ENCODE measurements at regions not wholly inside any gene's neighbourhood (a gene's known extent, or its start where the extent isn't known, plus 50 kb on each side); places are given as distances from the start of the nearest gene placed in this dataset.

- no peak for TF ChIP-seq CTCF (IDR thresholded peaks at IDR 0.05; ENCODE audit: extremely low read depth, missing control alignments)
- DNase-seq (ENCODE audit: low spot score): no peak
Measured at GRCh38 chr12:45598761-45599160, 130.7 kb upstream of the ARID2 start.

GRCh38 chr12:45599196-45599595, 130.3 kb upstream of the ARID2 start:
- no peak for TF ChIP-seq CTCF (IDR thresholded peaks at IDR 0.05; ENCODE audit: extremely low read depth, missing control alignments)
- DNase-seq (ENCODE audit: low spot score): no peak

GRCh38 chr12:45601390-45601789, 128.1 kb upstream of the ARID2 start:
- TF ChIP-seq CTCF (IDR thresholded peaks at IDR 0.05; ENCODE audit: extremely low read depth, missing control alignments): no peak
- no peak for DNase-seq (ENCODE audit: low spot score)

- no peak for DNase-seq (ENCODE audit: low spot score)
- TF ChIP-seq CTCF (IDR thresholded peaks at IDR 0.05; ENCODE audit: extremely low read depth, missing control alignments): no peak
Measured at GRCh38 chr12:45601888-45602287, 127.6 kb upstream of the ARID2 start.

GRCh38 chr12:45605624-45606023, 123.9 kb upstream of the ARID2 start:
- DNase-seq (ENCODE audit: low spot score): no peak
- no peak for TF ChIP-seq CTCF (IDR thresholded peaks at IDR 0.05; ENCODE audit: extremely low read depth, missing control alignments)

- DNase-seq (ENCODE audit: low spot score): peak; percentile 21
- no peak for TF ChIP-seq CTCF (IDR thresholded peaks at IDR 0.05; ENCODE audit: extremely low read depth, missing control alignments)
Measured at GRCh38 chr12:45611061-45611460, 118.4 kb upstream of the ARID2 start.

- no peak for TF ChIP-seq CTCF (IDR thresholded peaks at IDR 0.05; ENCODE audit: extremely low read depth, missing control alignments)
- no peak for DNase-seq (ENCODE audit: low spot score)
Measured at GRCh38 chr12:45611495-45611894, 118.0 kb upstream of the ARID2 start.

All from GM20000 (cell line).